NCI-H2171 (cell line): ENCODE measurements at regions not wholly inside any gene's neighbourhood (a gene's known extent, or its start where the extent isn't known, plus 50 kb on each side); places are given as distances from the start of the nearest gene placed in this dataset.

ENCODE experiments used
- DNase-seq: peaks from one replicate; lab custom pipeline; 2025; lab: John Stamatoyannopoulos, UW

- no peak for DNase-seq
These were observed 62.0 kb upstream of the CLNK start for GRCh38 chr4:10746371-10747171.

GRCh38 chr4:10743357-10743756 is 58.8 kb upstream of the CLNK start:
- no peak for DNase-seq

DNA sequence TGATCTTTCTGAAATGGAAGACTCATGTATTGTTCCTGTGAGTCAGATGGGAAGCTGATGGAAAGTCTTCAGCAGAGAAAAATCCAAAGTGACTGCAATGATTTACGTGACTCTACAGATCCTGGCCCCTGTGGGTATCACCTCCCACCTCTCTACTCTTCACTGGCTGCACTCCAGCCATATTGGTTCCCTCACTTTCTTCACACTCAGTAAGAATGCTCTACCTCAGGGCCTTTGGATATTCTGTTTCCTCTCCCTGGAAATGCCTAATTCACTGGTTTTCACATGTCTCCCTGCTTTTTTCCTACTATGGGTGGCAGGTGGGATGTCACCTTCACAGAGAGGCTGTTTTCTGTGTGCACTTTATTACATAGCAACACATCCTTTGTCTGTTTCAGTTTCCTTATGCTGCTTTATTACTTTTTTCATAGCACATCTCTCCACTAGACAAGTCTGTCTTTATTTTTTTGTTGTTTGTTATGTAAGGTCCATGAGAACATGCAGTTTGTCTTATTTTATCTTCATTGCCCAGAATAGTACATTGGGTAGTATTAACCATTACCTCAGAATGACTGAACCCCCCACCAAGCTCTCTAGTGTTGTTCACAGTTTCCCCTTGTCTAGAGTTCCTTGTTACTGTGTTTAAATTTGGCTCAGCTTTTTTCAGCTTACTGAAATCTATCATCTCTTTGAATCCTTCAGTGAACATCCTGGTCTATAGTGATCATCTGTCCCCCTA is 57.6 kb upstream of the CLNK start:
- no peak for DNase-seq

DNA sequence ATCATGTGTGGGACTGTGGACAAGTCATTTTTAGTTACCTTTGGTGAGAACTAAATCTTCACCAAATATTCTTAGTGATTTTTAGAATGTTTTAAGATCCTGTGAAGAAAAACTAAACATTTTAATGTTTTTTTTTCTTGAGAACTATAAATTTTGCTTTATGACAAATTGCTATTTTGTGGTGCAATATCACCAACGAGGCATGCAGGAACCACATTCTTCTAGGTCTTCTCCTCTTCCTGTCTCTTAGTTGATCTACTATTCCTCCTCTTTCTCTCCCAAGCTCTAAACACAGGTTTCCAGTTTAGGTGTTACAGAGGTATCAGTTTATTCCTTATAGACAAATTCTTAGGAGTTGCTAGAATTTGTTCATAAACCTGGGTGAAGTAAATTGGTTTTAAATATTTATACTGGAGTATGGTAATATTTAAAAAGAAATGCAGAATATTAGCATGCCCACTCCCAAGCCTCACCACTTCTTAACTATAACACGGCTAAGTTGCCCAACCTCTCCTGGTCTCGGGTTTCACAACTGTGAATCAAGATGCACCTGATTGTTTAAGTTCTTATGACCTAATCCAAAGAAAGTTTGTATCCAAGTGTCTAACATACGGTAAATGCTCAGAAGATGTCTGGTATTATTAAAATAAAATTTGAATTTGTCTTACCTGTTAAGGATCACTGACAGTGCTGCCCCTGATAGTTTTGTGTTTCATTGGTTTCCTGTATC is 56.5 kb upstream of the CLNK start:
- no peak for DNase-seq

DNA sequence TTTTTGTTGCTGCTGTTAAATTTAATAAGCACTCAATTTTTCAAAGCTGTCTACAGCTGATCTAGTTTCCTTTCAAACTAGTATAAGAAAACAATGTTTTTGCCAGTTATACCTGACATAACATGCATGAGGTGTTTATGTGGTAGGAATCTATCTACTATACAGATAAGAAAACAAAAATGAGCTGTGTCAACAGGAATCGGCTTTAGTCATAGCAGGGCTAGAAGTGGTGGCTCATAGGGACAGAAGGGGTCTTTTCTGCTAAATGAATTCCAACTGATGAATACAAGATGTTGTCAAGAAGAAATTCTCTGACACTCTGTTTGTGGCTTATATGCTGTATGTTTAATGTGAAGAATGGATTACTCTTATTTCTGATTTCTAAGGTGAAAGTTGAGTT is 55.7 kb upstream of the CLNK start:
- DNase-seq, result no peak

DNA sequence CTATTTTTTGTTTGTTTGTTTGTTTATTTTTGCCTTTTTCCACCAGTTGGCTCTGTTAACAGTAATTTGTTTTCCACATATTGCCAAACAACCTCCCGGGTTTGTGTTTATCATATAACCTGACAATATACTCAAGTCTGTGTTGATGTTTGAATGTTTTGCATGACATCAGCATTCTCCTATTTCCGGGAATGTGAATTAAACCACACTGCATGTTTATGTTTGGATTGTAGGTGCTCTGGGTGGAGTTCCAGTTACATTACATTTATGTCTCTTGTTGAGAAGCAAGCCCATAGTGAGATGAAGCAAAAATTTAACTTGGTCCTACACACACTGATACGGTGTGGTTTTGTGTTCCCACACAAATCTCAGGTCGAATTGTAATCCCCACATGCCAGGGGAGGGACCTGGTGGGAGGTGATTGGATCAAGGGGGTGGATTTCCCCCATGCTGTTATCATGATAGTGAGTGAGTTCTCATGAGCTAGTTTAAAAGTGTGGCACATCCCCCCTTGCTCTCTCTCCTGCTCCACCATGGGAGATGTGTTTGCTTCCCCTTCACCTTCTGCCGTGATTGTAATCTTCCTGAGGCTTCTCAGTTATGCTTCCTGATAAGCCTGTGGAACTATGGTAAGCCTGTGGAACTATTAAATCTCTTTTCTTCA is 54.4 kb upstream of the CLNK start:
- DNase-seq, result no peak

DNA sequence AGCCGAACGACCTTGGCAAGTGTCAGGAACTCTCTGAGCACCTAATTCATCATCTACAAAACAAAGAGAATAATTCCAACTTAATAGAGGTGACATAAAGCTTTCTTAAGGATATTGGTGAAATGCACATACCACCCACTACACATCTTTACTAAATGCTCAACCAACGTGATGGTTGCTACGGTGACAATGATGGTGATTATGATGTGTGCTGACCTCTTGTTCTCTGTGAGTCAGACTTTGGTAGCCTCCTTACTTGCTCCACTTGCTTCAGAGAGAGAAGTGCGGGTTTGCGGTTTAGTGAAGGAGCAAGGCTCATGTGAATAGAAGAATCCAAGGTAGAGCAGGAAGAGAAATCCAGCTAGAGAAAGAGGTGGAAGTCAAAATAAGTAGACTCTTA is 52.8 kb upstream of the CLNK start:
- DNase-seq, result no peak

GRCh38 chr4:10736895-10737294 is 52.3 kb upstream of the CLNK start:
- DNase-seq, result no peak

- no peak for DNase-seq
These were observed 51.7 kb upstream of the CLNK start for GRCh38 chr4:10736266-10736665.

DNA sequence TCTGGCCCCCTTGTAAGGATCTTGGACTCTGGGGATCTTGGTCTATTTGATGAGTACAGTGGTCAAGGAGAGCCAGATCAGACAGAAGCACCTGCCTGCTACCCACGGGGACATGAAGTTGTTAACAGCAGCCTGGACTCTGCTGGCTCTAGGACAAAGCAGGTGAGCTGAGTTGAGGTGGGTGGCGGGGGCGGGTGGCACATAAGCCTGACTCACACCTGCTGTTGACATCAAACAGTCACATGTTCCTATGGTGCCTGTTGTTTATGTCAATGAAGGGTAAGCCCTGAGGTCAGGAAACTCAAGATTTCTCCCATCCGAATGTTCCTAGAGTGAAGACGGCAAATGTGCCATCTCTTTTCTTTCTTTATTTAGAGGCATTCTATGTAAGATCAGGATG is 50.1 kb upstream of the CLNK start:
- no peak for DNase-seq
